ENCODE measurements at regions not wholly inside any gene's neighbourhood (a gene's known extent, or its start where the extent isn't known, plus 50 kb on each side); places are given as distances from the start of the nearest gene placed in this dataset.

DNA sequence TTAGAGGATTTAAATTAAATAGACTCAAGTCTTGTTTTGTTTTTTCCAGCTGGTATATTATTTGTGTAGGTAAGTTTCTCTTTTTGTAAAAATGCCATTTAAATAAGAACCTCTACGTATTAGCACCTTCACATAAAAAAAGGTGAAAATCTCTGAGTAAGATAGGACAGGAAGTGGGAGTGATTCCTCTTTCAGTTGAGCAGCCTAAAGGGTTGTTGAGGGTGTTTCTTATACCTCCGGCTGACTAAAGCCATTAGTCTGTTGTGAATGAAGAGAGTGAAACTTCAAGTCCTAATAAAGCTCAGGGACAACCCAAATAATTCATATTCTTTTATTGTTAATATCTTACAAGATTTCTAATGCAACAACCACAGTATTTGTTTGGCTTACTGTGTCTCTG is 188.7 kb downstream of the CHRM3 start:
- 87 to 90% (median 89%) methylated on average over 2 of the region's 2 CpGs for WGBS, 3 donors
- Histone ChIP-seq H3K9me3 (no peaks in the 10 kb centered on the region), H3K27ac (no peak overlapping the region), H3K4me1 (no peaks in the 10 kb centered on the region), H3K27me3 (ENCODE audit: insufficient read depth in 3 of 3, low read length in 2 of 3) (no peaks in the 10 kb centered on the region), H3K36me3 (ENCODE audit: insufficient read depth in 1 of 2, low read depth in 1 of 2) (no peaks in the 10 kb centered on the region), H3K4me3 (no peak overlapping the region)
- TF ChIP-seq CTCF (IDR thresholded peaks at IDR 0.05) = no peak
- intact Hi-C loops (cut with DNase I) = no loop called here
- DNase-seq (no peak), ATAC-seq (no peak)

- Histone ChIP-seq H3K4me3 (no peak overlapping the region), H3K27ac (no peak overlapping the region), H3K9me3 (no peaks in the 10 kb centered on the region), H3K4me1 (no peaks in the 10 kb centered on the region), H3K27me3 (ENCODE audit: insufficient read depth in 3 of 3, low read length in 2 of 3) (no peaks in the 10 kb centered on the region), H3K36me3 (ENCODE audit: insufficient read depth in 1 of 2, low read depth in 1 of 2) (no peaks in the 10 kb centered on the region)
- WGBS, 3 donors = 88 to 100% (median 97%) methylated on average over 1 of the region's 1 CpG
- no peak for DNase-seq
- intact Hi-C loops (cut with DNase I) = no loop called here
- no peak for ATAC-seq
- no peak for TF ChIP-seq CTCF (IDR thresholded peaks at IDR 0.05)
Observed at GRCh38 chr1:239583536-239583935, 197.2 kb downstream of the CHRM3 start.

DNA sequence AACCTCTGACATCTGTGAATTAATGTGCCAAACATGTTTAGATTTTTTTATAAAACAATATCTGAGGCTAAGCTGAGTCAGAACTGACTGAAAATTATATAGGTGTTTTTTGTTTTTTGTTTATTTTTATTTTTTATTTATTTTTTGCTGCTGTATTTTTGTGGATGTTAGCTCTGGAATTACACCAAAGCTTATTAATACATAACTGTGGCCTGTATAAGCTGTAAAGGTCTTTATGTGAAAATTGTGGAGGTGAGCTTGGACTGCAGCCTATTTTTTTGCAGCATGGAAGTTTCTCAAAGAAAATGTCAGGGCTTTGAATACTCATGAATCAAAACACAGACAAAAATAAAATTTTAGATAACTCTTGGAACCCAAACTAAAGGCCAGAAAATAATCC is 199.8 kb downstream of the CHRM3 start:
- no peaks in the 10 kb centered on the region for H3K36me3 ChIP-seq (ENCODE audit: insufficient read depth in 1 of 2, low read depth in 1 of 2)
- H3K4me3 ChIP-seq = no peak overlapping the region
- H3K27ac ChIP-seq = no peak overlapping the region
- TF ChIP-seq CTCF (IDR thresholded peaks at IDR 0.05) = no peak
- H3K27me3 ChIP-seq (ENCODE audit: insufficient read depth in 3 of 3, low read length in 2 of 3) = no peaks in the 10 kb centered on the region
- H3K9me3 ChIP-seq = no peaks in the 10 kb centered on the region
- H3K4me1 ChIP-seq = no peaks in the 10 kb centered on the region
- intact Hi-C loops (cut with DNase I) = no loop called here
- ATAC-seq (no peak), DNase-seq (no peak)

- no peaks in the 10 kb centered on the region for H3K36me3 ChIP-seq (ENCODE audit: insufficient read depth in 1 of 2, low read depth in 1 of 2)
- TF ChIP-seq CTCF (IDR thresholded peaks at IDR 0.05) = no peak
- no peak overlapping the region for H3K4me3 ChIP-seq
- DNase-seq = no peak
- no peak for ATAC-seq
- no peaks in the 10 kb centered on the region for H3K4me1 ChIP-seq
- no peaks in the 10 kb centered on the region for H3K27me3 ChIP-seq (ENCODE audit: insufficient read depth in 3 of 3, low read length in 2 of 3)
- H3K9me3 ChIP-seq = no peaks in the 10 kb centered on the region
- WGBS, 3 donors = 71 to 82% (median 73%) methylated on average over 8 of the region's 8 CpGs
- intact Hi-C loops (cut with DNase I) = no loop called here
- H3K27ac ChIP-seq = no peak overlapping the region
Observed at GRCh38 chr1:239587066-239587465, 200.7 kb downstream of the CHRM3 start.

DNA sequence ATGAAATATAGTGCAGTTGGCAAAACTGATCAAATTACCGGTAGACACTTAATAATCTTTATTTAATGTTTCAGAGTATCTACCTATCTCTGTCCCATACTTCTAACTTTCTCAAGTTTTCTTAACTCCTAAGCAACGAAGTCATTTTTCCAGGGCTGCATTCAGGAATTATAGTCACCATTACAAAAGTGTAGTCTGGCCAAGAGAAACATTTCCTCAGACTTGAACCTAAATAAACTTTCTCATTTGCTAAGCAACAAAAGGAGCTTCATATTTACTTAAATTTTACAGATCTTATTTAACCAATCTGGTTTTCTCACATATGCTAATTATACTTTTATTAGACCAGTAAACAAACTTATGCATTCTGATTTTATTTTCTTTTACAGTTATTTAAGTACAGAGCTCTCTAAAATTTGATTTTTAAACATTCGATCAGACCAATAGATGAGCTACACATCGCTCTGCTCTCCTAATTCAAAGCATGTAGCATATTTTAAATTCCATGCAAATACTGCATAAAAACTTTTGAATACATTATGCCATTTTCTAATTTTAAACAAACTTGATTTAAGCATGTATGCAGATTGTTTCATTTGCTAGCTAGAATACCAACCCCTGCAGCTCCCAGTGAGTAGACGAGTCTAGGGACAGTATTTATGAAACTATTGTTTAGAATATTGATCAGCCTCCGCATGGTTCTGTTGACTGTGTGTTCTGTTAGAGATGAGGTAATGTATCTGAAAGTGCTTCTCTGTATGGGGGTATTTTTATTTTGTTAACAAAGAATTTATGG is 201.4 kb downstream of the CHRM3 start:
- intact Hi-C loops (cut with DNase I) = no loop called here
- no peak overlapping the region for H3K27ac ChIP-seq
- no peak for DNase-seq
- no peak for ATAC-seq
- no peak overlapping the region for H3K4me3 ChIP-seq
- H3K27me3 ChIP-seq (ENCODE audit: insufficient read depth in 3 of 3, low read length in 2 of 3) = no peaks in the 10 kb centered on the region
- no peaks in the 10 kb centered on the region for H3K4me1 ChIP-seq
- no peaks in the 10 kb centered on the region for H3K36me3 ChIP-seq (ENCODE audit: insufficient read depth in 1 of 2, low read depth in 1 of 2)
- H3K9me3 ChIP-seq = no peaks in the 10 kb centered on the region
- 83 to 85% (median 84%) methylated on average over 6 of the region's 6 CpGs for WGBS, 3 donors
- TF ChIP-seq CTCF (IDR thresholded peaks at IDR 0.05) = no peak
